Mesothelial cell of epicardium (in vitro differentiated cells): ENCODE measurements at regions not wholly inside any gene's neighbourhood (a gene's known extent, or its start where the extent isn't known, plus 50 kb on each side); places are given as distances from the start of the nearest gene placed in this dataset.
A peak's percentile ranks its signal among the peaks of the same experiment; 100 is the strongest.

ENCODE experiments used
- DNase-seq, 2 experiments: peaks; one replicate each; pipeline ENCODE4 v3.0.0; 2021; ENCODE audit warnings: low spot score in 2 of 2; ENCODE audit not compliant: unreplicated experiment in 2 of 2
- H3K27ac Mint-ChIP-seq: 2 replicates; pipeline ENCODE4 v1.8.0; 2021; ENCODE audit warnings: mixed read lengths
- H3K27me3 Mint-ChIP-seq: 2 replicates; pipeline ENCODE4 v1.8.0; 2021; ENCODE audit warnings: low read depth, mixed read lengths
- H3K36me3 Mint-ChIP-seq: 2 replicates; pipeline ENCODE4 v1.8.0; 2021; ENCODE audit warnings: mixed read lengths
- H3K4me1 Mint-ChIP-seq: 2 replicates; pipeline ENCODE4 v1.8.0; 2021; ENCODE audit warnings: mixed read lengths
- H3K4me3 Mint-ChIP-seq: 2 replicates; pipeline ENCODE4 v1.8.0; 2021; ENCODE audit warnings: mild to moderate bottlenecking, moderate library complexity, mixed read lengths
- H3K9me3 Mint-ChIP-seq: 2 replicates; pipeline ENCODE4 v1.8.0; 2021; ENCODE audit warnings: mixed read lengths
- CTCF ChIP-seq: fragments of 200-600 bp; sonication (generic); IDR thresholded peaks from one replicate; pipeline ENCODE4 v1.5.0; 2021; ENCODE audit warnings: antibody characterized with exemption; ENCODE audit not compliant: unreplicated experiment

- H3K27me3 Mint-ChIP-seq, result no peaks in the 10 kb centered on the region
- peaks cover 5% of the 10 kb centered on the region for H3K9me3 Mint-ChIP-seq
- no peak overlapping the region for H3K27ac Mint-ChIP-seq
- no peak overlapping the region for H3K4me3 Mint-ChIP-seq
- TF ChIP-seq CTCF, result no peak
- no peak for DNase-seq
- no peaks in the 10 kb centered on the region for H3K36me3 Mint-ChIP-seq
- H3K4me1 Mint-ChIP-seq, result no peaks in the 10 kb centered on the region
These were observed 269.4 kb upstream of the CDYL start for GRCh38 chr6:4506792-4507191.

GRCh38 chr6:4506223-4506622, 270.0 kb upstream of the CDYL start:
- H3K36me3 Mint-ChIP-seq, result no peaks in the 10 kb centered on the region
- no peak for DNase-seq
- H3K27me3 Mint-ChIP-seq, result no peaks in the 10 kb centered on the region
- H3K4me3 Mint-ChIP-seq, result no peak overlapping the region
- TF ChIP-seq CTCF, result no peak
- peaks cover 6% of the 10 kb centered on the region for H3K9me3 Mint-ChIP-seq
- H3K27ac Mint-ChIP-seq, result no peak overlapping the region
- H3K4me1 Mint-ChIP-seq, result no peaks in the 10 kb centered on the region

GRCh38 chr6:4504700-4505099, 271.5 kb upstream of the CDYL start:
- DNase-seq, result no peak
- no peak overlapping the region for H3K4me3 Mint-ChIP-seq
- TF ChIP-seq CTCF, result no peak
- H3K27ac Mint-ChIP-seq, result no peak overlapping the region
- H3K36me3 Mint-ChIP-seq, result no peaks in the 10 kb centered on the region
- peaks cover 9% of the 10 kb centered on the region for H3K9me3 Mint-ChIP-seq
- no peaks in the 10 kb centered on the region for H3K27me3 Mint-ChIP-seq
- H3K4me1 Mint-ChIP-seq, result no peaks in the 10 kb centered on the region

GRCh38 chr6:4503700-4504099, 272.5 kb upstream of the CDYL start:
- Mint-ChIP-seq H3K27me3 (no peaks in the 10 kb centered on the region), H3K27ac (no peak overlapping the region), H3K9me3 (peaks cover 9% of the 10 kb centered on the region), H3K4me3 (no peak overlapping the region), H3K4me1 (no peaks in the 10 kb centered on the region), H3K36me3 (no peaks in the 10 kb centered on the region)
- no peak for DNase-seq
- TF ChIP-seq CTCF, result no peak

GRCh38 chr6:4496284-4496683, 279.9 kb upstream of the CDYL start:
- Mint-ChIP-seq H3K36me3 (peaks cover 3% of the 10 kb centered on the region), H3K4me1 (peaks cover 20% of the 10 kb centered on the region), H3K9me3 (peaks cover 7% of the 10 kb centered on the region), H3K4me3 (no peak overlapping the region), H3K27ac (peak overlapping the region; percentile 63), H3K27me3 (no peaks in the 10 kb centered on the region)
- no peak for DNase-seq
- TF ChIP-seq CTCF, result no peak
